ENCODE measurements at regions not wholly inside any gene's neighbourhood (a gene's known extent, or its start where the extent isn't known, plus 50 kb on each side); places are given as distances from the start of the nearest gene placed in this dataset.

DNA sequence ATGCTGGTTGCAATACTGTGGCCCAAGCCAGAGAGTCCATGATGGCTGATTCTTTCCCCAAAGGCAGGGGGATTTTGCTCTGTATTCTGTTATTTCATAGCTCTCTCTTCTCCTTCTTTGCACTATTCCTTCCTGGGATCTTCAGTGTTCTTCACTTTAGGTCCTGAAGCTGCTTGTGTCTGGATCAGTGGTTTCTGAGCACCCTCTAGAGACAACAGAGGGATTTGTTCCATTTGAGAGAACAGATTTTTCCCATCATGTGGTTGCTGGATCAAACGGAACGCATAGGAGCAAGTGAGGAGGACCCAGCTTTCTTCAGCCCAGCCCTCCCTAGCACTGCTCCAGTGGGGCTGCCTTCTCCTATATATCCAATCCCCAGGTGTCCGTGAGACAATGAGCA is 68.7 kb upstream of the SYN3 start:
- Histone ChIP-seq H3K36me3 (ENCODE audit: control insufficient read depth in 2 of 2, extremely low read depth in 1 of 2, insufficient read depth in 2 of 2, low read length in 2 of 2) (no peaks in the 10 kb centered on the region), H3K27me3 (ENCODE audit: control insufficient read depth in 2 of 2, insufficient read depth in 2 of 2, low read length in 2 of 2) (no peaks in the 10 kb centered on the region), H3K9me3 (replicated peaks; ENCODE audit: control insufficient read depth, insufficient read depth, low read length) (peaks cover 3% of the 10 kb centered on the region), H4K20me1 (replicated peaks; ENCODE audit: control insufficient read depth, extremely low read depth, insufficient read depth, low read length) (no peaks in the 10 kb centered on the region), H3K79me2 (ENCODE audit: control insufficient read depth, insufficient read depth, low read length) (no peaks in the 10 kb centered on the region), H3K4me2 (ENCODE audit: insufficient read depth, low read length) (no peak overlapping the region), H2AFZ (ENCODE audit: low read depth, low read length) (no peak overlapping the region), H3K4me3 (replicated peaks in 1 of 3; ENCODE audit: insufficient read depth in 1 of 3, low read depth in 1 of 3, low read length in 3 of 3) (no peak overlapping the region), H3K4me1 (ENCODE audit: control insufficient read depth, extremely low read depth, insufficient read depth, low read length) (no peaks in the 10 kb centered on the region), H3K9ac (replicated peaks; ENCODE audit: extremely low read depth, insufficient read depth, low read length) (no peak overlapping the region), H3K27ac (ENCODE audit: insufficient read depth, low read depth, low read length) (no peak overlapping the region), H3K9me1 (replicated peaks; ENCODE audit: control insufficient read depth, extremely low read depth, insufficient read depth, low read length) (no peaks in the 10 kb centered on the region)
- no peak for FAIRE-seq
- no peak for TF ChIP-seq POLR2AphosphoS5 (IDR thresholded peaks at IDR 0.05; ENCODE audit: insufficient read depth, low read depth, low read length)
- no peak for TF ChIP-seq FOS (IDR thresholded peaks at IDR 0.05; ENCODE audit: borderline replicate concordance, insufficient read depth, low read length)
- no peak for TF ChIP-seq JUN (IDR thresholded peaks at IDR 0.05; ENCODE audit: borderline replicate concordance, insufficient read depth, insufficient read length, low read depth)
- TF ChIP-seq EZH2 (IDR thresholded peaks at IDR 0.05; ENCODE audit: borderline replicate concordance, low read depth, low read length, severe bottlenecking): no peak
- no peak for TF ChIP-seq POLR2A (IDR thresholded peaks at IDR 0.05; ENCODE audit: low read depth, low read length)
- TF ChIP-seq MYC (IDR thresholded peaks at IDR 0.05; ENCODE audit: low read depth, low read length): no peak
- no peak for TF ChIP-seq MAX (IDR thresholded peaks at IDR 0.05; ENCODE audit: insufficient read depth, insufficient read length)
- TF ChIP-seq CTCF (IDR thresholded peaks at IDR 0.05; ENCODE audit: extremely low read depth in 1 of 2, insufficient read depth in 1 of 2, low read depth in 1 of 2, low read length in 2 of 2): no peak
- no peak for TF ChIP-seq GATA2 (IDR thresholded peaks at IDR 0.05; ENCODE audit: insufficient read depth, insufficient read length, low read depth, low read length)
- ChIA-PET POLR2A (no interaction called here), CTCF (no interaction called here)
- intact Hi-C loops (cut with micrococcal nuclease) (no loop called here), dilution Hi-C loops (cut with MboI; ENCODE audit: extremely low pct_ligation_motif_present, low sequenced_read_pairs) (no loop called here)
- no TSS peak for BruUV-seq (replicated peaks)
- no peak for DNase-seq (ENCODE audit: low read depth, low spot score)

Data from endothelial cell of umbilical vein (primary cell).